Fibroblast of lung (primary cell): ENCODE measurements at regions not wholly inside any gene's neighbourhood (a gene's known extent, or its start where the extent isn't known, plus 50 kb on each side); places are given as distances from the start of the nearest gene placed in this dataset.

Experiments used
- DNase-seq, 2 donors: peaks; one replicate each; pipeline versions ENCODE4 v3.0.0 to v3.0.0-alpha.2; 2010; ENCODE audit warnings: low read depth in 2 of 2
- H2AFZ ChIP-seq: 2 replicates; pipeline ENCODE4 v1.5.1; 2012; ENCODE audit warnings: low read length, control low read depth, inconsistent platforms
- H3K27ac ChIP-seq: 2 replicates; pipeline ENCODE4 v1.5.1; 2011; ENCODE audit warnings: low read length, control low read depth; ENCODE audit not compliant: insufficient read depth
- H3K27me3 ChIP-seq: 2 replicates; pipeline ENCODE4 v1.5.1; 2011; ENCODE audit warnings: mild to moderate bottlenecking, low read length; ENCODE audit not compliant: control insufficient read depth, insufficient read depth
- H3K36me3 ChIP-seq: 2 replicates; pipeline ENCODE4 v1.5.1; 2011; ENCODE audit warnings: low read length; ENCODE audit not compliant: control insufficient read depth, insufficient read depth
- H3K4me1 ChIP-seq: 2 replicates; pipeline ENCODE4 v1.5.1; 2011; ENCODE audit warnings: low read length; ENCODE audit not compliant: control insufficient read depth, insufficient read depth; ENCODE audit errors: extremely low read depth
- H3K4me2 ChIP-seq: 2 replicates; pipeline ENCODE4 v1.5.1; 2011; ENCODE audit warnings: low read length, control low read depth; ENCODE audit not compliant: insufficient read depth; ENCODE audit errors: extremely low read depth
- H3K4me3 ChIP-seq, 4 experiments: fragments of 200-600 bp in 1 of 4; sonication (generic) in 1 of 4; replicated peaks in 1 of 4; 2 replicates each; pipeline ENCODE4 v1.5.1; 2011 to 2016; ENCODE audit warnings: low read length in 4 of 4, low read depth in 3 of 4, mild to moderate bottlenecking in 3 of 4, control low read depth in 2 of 4, inconsistent platforms in 1 of 4, mixed read lengths in 1 of 4; ENCODE audit not compliant: insufficient read depth in 1 of 4; ENCODE audit errors: control extremely low read depth in 1 of 4
- H3K79me2 ChIP-seq: 2 replicates; pipeline ENCODE4 v1.5.1; 2012; ENCODE audit warnings: mild to moderate bottlenecking, low read length, inconsistent platforms; ENCODE audit not compliant: control insufficient read depth, insufficient read depth
- H3K9ac ChIP-seq: 2 replicates; pipeline ENCODE4 v1.5.1; 2011; ENCODE audit warnings: mild to moderate bottlenecking, low read length, control low read depth; ENCODE audit not compliant: insufficient read depth
- H3K9me3 ChIP-seq: 2 replicates; pipeline ENCODE4 v1.5.1; 2012; ENCODE audit warnings: low read depth, low read length; ENCODE audit not compliant: control insufficient read depth, insufficient read depth
- H4K20me1 ChIP-seq: 2 replicates; pipeline ENCODE4 v1.5.1; 2011; ENCODE audit warnings: low read length; ENCODE audit not compliant: control insufficient read depth, insufficient read depth; ENCODE audit errors: extremely low read depth
- CTCF ChIP-seq, 2 donors: IDR thresholded peaks in 1 of 2; conservative IDR thresholded peaks in 1 of 2; 1 replicate in 1 of 2; 2 replicates in 1 of 2; pipeline ENCODE4 v1.5.1; 2011 to 2012; ENCODE audit warnings: low read length in 2 of 2, control low read depth in 1 of 2, inconsistent platforms in 1 of 2, low read depth in 1 of 2, mild to moderate bottlenecking in 1 of 2
- EZH2 ChIP-seq: IDR thresholded peaks from 2 replicates; pipeline ENCODE4 v1.5.1; 2012; ENCODE audit warnings: low read length, control low read depth, mild to moderate bottlenecking; ENCODE audit errors: missing control alignments

GRCh38 chr6:140908505-140908904 is 1224.2 kb upstream of the GJE1 start:
- Histone ChIP-seq H3K9ac (no peak overlapping the region), H3K36me3 (no peaks in the 10 kb centered on the region), H4K20me1 (no peaks in the 10 kb centered on the region), H3K4me3 (no peak overlapping the region), H3K27ac (no peak overlapping the region), H3K9me3 (no peaks in the 10 kb centered on the region), H3K4me2 (no peak overlapping the region), H3K79me2 (no peaks in the 10 kb centered on the region), H2AFZ (no peak overlapping the region), H3K27me3 (no peaks in the 10 kb centered on the region), H3K4me1 (peaks cover 3% of the 10 kb centered on the region)
- no peak for TF ChIP-seq EZH2
- no peak for TF ChIP-seq CTCF (conservative IDR thresholded peaks at IDR 0.05 in 1 of 2, IDR thresholded peaks at IDR 0.05 in 1 of 2; ENCODE audit: low read depth in 1 of 2, low read length in 2 of 2)
- DNase-seq, result no peak

- Histone ChIP-seq H3K36me3 (no peaks in the 10 kb centered on the region), H3K27ac (no peak overlapping the region), H3K27me3 (no peaks in the 10 kb centered on the region), H3K79me2 (no peaks in the 10 kb centered on the region), H2AFZ (no peak overlapping the region), H4K20me1 (no peaks in the 10 kb centered on the region), H3K9ac (no peak overlapping the region), H3K9me3 (no peaks in the 10 kb centered on the region), H3K4me2 (no peak overlapping the region), H3K4me3 (no peak overlapping the region), H3K4me1 (peaks cover 3% of the 10 kb centered on the region)
- DNase-seq, result no peak
- TF ChIP-seq CTCF (conservative IDR thresholded peaks at IDR 0.05 in 1 of 2, IDR thresholded peaks at IDR 0.05 in 1 of 2; ENCODE audit: low read depth in 1 of 2, low read length in 2 of 2) (no peak), EZH2 (no peak)
Observed at GRCh38 chr6:140907235-140907634, 1225.5 kb upstream of the GJE1 start.

- no peak overlapping the region for H3K27ac ChIP-seq
- H3K36me3 ChIP-seq, result no peaks in the 10 kb centered on the region
- H3K79me2 ChIP-seq, result no peaks in the 10 kb centered on the region
- no peaks in the 10 kb centered on the region for H3K9me3 ChIP-seq
- H3K4me3 ChIP-seq, result no peak overlapping the region
- TF ChIP-seq CTCF (conservative IDR thresholded peaks at IDR 0.05 in 1 of 2, IDR thresholded peaks at IDR 0.05 in 1 of 2; ENCODE audit: low read depth in 1 of 2, low read length in 2 of 2), result no peak
- no peak for TF ChIP-seq EZH2
- H3K27me3 ChIP-seq, result no peaks in the 10 kb centered on the region
- H3K4me2 ChIP-seq, result no peak overlapping the region
- no peaks in the 10 kb centered on the region for H4K20me1 ChIP-seq
- no peak overlapping the region for H3K9ac ChIP-seq
- H2AFZ ChIP-seq, result no peak overlapping the region
- DNase-seq, result no peak
- H3K4me1 ChIP-seq, result peaks cover 3% of the 10 kb centered on the region
Observed at GRCh38 chr6:140905724-140906123, 1227.0 kb upstream of the GJE1 start.
